C4-2B (cell line): ENCODE measurements at regions not wholly inside any gene's neighbourhood (a gene's known extent, or its start where the extent isn't known, plus 50 kb on each side); places are given as distances from the start of the nearest gene placed in this dataset.

ENCODE experiments used
- ZFX ChIP-seq: fragments of 450-650 bp; IDR thresholded peaks from 2 replicates; pipeline ENCODE4 v1.6.1; 2017
- TF ChIP-seq, protein P1 (sequence below): fragments of 450-650 bp; conservative IDR thresholded peaks from 2 replicates; pipeline ENCODE4 v1.5.1; 2017; ENCODE audit warnings: mild to moderate bottlenecking

DNA sequence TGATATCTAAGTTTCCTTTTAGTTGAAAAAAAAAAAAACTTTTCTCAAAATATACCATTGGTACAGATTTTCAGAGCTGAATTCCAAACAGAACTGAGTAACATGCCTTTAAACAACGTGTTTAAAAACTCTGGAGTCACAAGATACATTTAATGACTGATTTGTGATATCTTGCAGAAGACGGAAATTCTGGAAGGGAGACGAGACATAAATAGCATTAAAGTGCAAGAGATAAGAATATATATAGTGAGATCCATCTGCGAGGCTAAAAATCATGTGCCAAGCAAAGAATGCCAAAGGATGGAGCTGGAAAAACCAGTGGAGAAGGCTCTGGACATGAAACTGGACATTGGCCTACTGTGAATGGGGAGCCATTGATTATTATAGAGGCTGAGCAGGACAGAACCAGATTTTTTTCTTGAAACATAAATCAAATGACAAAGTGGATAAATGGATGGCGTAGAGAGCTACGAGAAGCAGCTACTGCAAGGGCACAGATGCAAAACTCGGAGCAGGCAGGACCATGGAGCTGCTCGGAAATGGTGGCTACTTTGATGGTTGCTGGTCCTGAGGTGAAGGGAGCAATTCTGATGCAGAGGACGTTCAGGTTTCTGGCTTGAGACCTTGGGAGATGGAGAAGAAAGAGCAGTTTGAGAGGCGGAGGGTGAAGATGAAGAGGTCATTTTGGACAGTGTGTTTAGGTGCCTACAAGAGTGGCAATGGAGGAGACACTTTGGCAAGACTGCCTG is 88.8 kb downstream of the CPN2 start:
- TF ChIP-seq, protein P1, sequence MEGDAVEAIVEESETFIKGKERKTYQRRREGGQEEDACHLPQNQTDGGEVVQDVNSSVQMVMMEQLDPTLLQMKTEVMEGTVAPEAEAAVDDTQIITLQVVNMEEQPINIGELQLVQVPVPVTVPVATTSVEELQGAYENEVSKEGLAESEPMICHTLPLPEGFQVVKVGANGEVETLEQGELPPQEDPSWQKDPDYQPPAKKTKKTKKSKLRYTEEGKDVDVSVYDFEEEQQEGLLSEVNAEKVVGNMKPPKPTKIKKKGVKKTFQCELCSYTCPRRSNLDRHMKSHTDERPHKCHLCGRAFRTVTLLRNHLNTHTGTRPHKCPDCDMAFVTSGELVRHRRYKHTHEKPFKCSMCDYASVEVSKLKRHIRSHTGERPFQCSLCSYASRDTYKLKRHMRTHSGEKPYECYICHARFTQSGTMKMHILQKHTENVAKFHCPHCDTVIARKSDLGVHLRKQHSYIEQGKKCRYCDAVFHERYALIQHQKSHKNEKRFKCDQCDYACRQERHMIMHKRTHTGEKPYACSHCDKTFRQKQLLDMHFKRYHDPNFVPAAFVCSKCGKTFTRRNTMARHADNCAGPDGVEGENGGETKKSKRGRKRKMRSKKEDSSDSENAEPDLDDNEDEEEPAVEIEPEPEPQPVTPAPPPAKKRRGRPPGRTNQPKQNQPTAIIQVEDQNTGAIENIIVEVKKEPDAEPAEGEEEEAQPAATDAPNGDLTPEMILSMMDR, result no peak
- no peak for TF ChIP-seq ZFX
